ENCODE measurements at regions not wholly inside any gene's neighbourhood (a gene's known extent, or its start where the extent isn't known, plus 50 kb on each side); places are given as distances from the start of the nearest gene placed in this dataset.

DNA sequence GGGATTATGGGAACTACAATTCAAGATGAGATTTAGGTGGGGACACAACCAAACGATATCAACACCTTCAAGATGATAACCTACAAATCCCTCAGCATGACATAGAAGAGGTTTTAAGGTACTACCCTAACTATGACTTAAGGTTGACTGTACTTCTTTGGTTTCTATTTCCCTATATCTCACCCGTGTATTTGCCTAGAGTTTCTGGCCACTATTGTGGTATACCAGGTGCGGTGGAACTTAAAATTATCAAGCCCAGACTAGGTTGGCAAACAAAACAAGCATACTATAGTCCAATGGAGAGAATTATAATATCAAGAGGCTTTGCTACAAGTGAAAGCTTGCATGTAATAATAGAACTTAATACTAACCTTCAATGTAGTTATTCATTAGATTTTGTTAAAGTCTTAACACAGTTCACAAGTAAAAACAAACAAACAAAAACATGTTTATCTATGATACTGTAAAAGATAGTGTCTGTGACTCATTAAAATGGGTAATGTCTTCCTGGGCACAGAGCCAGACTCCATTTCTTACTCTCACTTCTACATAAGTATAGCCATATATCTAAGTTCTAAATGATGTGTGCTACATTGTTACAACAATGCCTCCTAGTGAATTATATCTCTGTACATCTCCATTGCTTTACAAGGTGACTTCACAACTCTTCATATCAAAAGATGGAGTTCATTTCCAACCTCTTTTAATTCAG is 479.1 kb downstream of the ZBBX start:
- Histone ChIP-seq H2AFZ (ENCODE audit: low read length) (no peak overlapping the region), H3K4me1 (ENCODE audit: insufficient read depth, low read length) (no peaks in the 10 kb centered on the region), H3K9ac (ENCODE audit: insufficient read depth, low read depth, low read length) (no peak overlapping the region), H3K4me3 (replicated peaks in 1 of 3; ENCODE audit: insufficient read depth in 1 of 3, low read depth in 2 of 3, low read length in 3 of 3) (no peak overlapping the region), H3K9me3 (ENCODE audit: low read length) (no peaks in the 10 kb centered on the region), H3K36me3 (replicated peaks in 1 of 2; ENCODE audit: control insufficient read depth in 1 of 2, insufficient read depth in 2 of 2, low read length in 2 of 2) (no peaks in the 10 kb centered on the region), H3K27me3 (ENCODE audit: control insufficient read depth in 1 of 2, insufficient read depth in 2 of 2, low read length in 2 of 2) (no peaks in the 10 kb centered on the region), H3K4me2 (ENCODE audit: low read depth, low read length) (no peak overlapping the region), H3K27ac (ENCODE audit: extremely low read length, insufficient read depth, low read length) (no peak overlapping the region), H3K79me2 (ENCODE audit: insufficient read depth, low read length) (no peaks in the 10 kb centered on the region), H4K20me1 (ENCODE audit: insufficient read depth, low read length) (no peaks in the 10 kb centered on the region)
- ATAC-seq (no peak), FAIRE-seq (no peak), DNase-seq (ENCODE audit: low spot score) (no peak)
- POLR2A ChIA-PET, result no interaction called here
- in situ Hi-C loops (cut with HindIII; ENCODE audit: extremely low pct_ligation_motif_present, low pct_unique_long_range_greater_than_20kb) (no loop called here), intact Hi-C loops (cut with micrococcal nuclease; ENCODE audit: unreplicated experiment) (no loop called here)
- TF ChIP-seq PCBP1 (IDR thresholded peaks at IDR 0.05; ENCODE audit: borderline replicate concordance, low read depth, low read length), result no peak
- no peak for TF ChIP-seq ZNF614 (CRISPR knock-in tag; IDR thresholded peaks at IDR 0.05; ENCODE audit: borderline replicate concordance)
- TF ChIP-seq ZNF414 (CRISPR knock-in tag; IDR thresholded peaks at IDR 0.05), result no peak
- TF ChIP-seq AFF4 (CRISPR knock-in tag; IDR thresholded peaks at IDR 0.05), result no peak
- no peak for TF ChIP-seq ATRX (CRISPR knock-in tag; IDR thresholded peaks at IDR 0.05; ENCODE audit: borderline replicate concordance)
- TF ChIP-seq, protein P1, sequence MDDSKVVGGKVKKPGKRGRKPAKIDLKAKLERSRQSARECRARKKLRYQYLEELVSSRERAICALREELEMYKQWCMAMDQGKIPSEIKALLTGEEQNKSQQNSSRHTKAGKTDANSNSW (CRISPR knock-in tag; IDR thresholded peaks at IDR 0.05; ENCODE audit: borderline replicate concordance), result no peak
- no peak for TF ChIP-seq RARG (CRISPR knock-in tag; IDR thresholded peaks at IDR 0.05; ENCODE audit: low read depth)
- TF ChIP-seq ZNF569 (CRISPR knock-in tag; IDR thresholded peaks at IDR 0.05; ENCODE audit: borderline replicate concordance), result no peak
- no peak for TF ChIP-seq DPF2 (CRISPR knock-in tag; IDR thresholded peaks at IDR 0.05; ENCODE audit: borderline replicate concordance, low read depth)
- no peak for TF ChIP-seq BORCS8-MEF2B (CRISPR knock-in tag; IDR thresholded peaks at IDR 0.05)
- no peak for TF ChIP-seq ZBTB1 (CRISPR knock-in tag; IDR thresholded peaks at IDR 0.05; ENCODE audit: borderline replicate concordance)
- TF ChIP-seq ZNF567 (CRISPR knock-in tag; IDR thresholded peaks at IDR 0.05; ENCODE audit: borderline replicate concordance), result no peak
- no peak for TF ChIP-seq ZBTB38 (CRISPR knock-in tag; IDR thresholded peaks at IDR 0.05)
- TF ChIP-seq HOXD1 (CRISPR knock-in tag; IDR thresholded peaks at IDR 0.05), result no peak
- TF ChIP-seq ZNF547 (CRISPR knock-in tag; IDR thresholded peaks at IDR 0.05), result no peak
- no peak for TF ChIP-seq JUND (CRISPR knock-in tag; IDR thresholded peaks at IDR 0.05)
- TF ChIP-seq ZBTB7A (CRISPR knock-in tag; IDR thresholded peaks at IDR 0.05), result no peak
- TF ChIP-seq, protein P2, sequence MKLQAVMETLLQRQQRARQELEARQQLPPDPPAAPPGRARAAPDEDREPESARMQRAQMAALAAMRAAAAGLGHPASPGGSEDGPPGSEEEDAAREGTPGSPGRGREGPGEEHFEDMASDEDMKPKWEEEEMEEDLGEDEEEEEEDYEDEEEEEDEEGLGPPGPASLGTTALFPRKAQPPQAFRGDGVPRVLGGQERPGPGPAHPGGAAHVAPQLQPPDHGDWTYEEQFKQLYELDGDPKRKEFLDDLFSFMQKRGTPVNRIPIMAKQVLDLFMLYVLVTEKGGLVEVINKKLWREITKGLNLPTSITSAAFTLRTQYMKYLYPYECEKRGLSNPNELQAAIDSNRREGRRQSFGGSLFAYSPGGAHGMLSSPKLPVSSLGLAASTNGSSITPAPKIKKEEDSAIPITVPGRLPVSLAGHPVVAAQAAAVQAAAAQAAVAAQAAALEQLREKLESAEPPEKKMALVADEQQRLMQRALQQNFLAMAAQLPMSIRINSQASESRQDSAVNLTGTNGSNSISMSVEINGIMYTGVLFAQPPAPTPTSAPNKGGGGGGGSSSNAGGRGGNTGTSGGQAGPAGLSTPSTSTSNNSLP (IDR thresholded peaks at IDR 0.05; ENCODE audit: low read depth, low read length), result no peak
- WGBS (ENCODE audit: low lambda C conversion rate), result 0% methylated on average over 3 of the region's 3 CpGs
- CTCF ChIA-PET (ENCODE audit: low intra/inter-chr PET ratio, low total read pairs), result no interaction called here
- BruUV-seq (replicated peaks), result no TSS peak

Measured in HepG2 (cell line).